Suppressor macrophage treated with lipopolysaccharide for 1 hour (primary cell): ENCODE measurements at regions not wholly inside any gene's neighbourhood (a gene's known extent, or its start where the extent isn't known, plus 50 kb on each side); places are given as distances from the start of the nearest gene placed in this dataset.

ENCODE experiments used
- DNase-seq, 3 donors: peaks; one replicate each; pipeline ENCODE4 v3.0.0-alpha.2; 2020 to 2022

- DNase-seq: no peak
Measured at GRCh38 chr18:62442391-62442790, 80.4 kb upstream of the ZCCHC2 start.

DNA sequence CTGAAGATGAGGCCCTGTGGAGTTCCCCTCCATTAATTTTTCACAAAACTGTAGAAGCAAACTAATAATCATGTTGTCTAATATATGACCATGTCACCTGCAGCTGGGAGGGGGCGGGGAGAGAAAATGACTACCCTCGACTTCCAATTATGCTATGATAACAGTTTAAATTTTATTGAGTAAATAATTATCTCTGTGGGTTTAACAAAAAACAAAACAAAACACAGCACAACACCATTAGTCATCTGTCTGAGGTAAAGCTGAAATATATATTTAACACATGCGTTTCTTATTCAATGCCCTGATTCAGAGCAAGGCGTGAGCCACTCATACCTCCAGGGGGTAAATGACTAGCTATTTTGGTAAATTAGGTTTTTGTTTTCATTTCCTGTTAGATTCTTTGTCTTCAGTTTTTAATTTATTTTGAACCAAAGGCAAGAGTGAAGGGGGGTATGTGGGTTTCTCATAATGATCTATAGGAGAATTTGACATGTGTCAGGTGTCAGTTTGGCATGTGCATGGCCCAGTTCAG is 77.4 kb upstream of the ZCCHC2 start:
- peak in 1 of 3 donors; percentile 32 for DNase-seq

GRCh38 chr18:62446511-62446910 is 76.3 kb upstream of the ZCCHC2 start:
- no peak for DNase-seq

GRCh38 chr18:62447652-62448051 is 75.2 kb upstream of the ZCCHC2 start:
- DNase-seq: no peak

GRCh38 chr18:62448426-62448825 is 74.4 kb upstream of the ZCCHC2 start:
- DNase-seq: no peak

DNA sequence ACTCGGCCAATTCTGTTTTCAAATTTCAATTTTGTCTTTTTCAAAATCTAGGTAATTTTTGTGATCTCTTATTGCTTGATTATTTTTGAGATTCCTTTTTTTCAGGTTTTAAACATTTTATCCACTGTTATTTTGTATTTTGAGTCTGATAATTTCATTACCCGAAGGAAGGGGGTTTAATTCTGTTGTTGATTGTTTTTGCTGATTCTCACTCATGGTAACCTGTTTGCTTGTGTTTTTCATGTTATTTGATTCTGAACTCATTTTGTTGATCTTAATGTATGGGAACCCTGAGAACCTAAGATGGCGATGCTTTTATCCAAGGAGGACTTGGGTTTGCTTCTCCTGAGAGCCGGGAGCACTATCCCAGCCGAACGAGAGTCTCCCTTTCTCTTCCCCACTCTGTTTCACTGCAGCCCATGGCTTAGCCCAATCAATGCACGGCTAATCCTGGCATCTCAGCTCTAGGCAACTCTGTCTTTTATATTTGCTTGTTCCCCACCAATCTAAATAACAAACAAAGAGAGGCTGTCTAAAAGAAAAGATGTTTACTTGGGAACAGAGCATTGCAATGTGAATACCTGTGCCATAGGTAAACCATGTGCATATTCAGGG is 73.2 kb upstream of the ZCCHC2 start:
- DNase-seq: no peak

- no peak for DNase-seq
Measured at GRCh38 chr18:62450175-62450545, 72.7 kb upstream of the ZCCHC2 start.

GRCh38 chr18:62450546-62451410 is 72.0 kb upstream of the ZCCHC2 start:
- DNase-seq: peak; percentile 90 to 95 (median 93)

DNA sequence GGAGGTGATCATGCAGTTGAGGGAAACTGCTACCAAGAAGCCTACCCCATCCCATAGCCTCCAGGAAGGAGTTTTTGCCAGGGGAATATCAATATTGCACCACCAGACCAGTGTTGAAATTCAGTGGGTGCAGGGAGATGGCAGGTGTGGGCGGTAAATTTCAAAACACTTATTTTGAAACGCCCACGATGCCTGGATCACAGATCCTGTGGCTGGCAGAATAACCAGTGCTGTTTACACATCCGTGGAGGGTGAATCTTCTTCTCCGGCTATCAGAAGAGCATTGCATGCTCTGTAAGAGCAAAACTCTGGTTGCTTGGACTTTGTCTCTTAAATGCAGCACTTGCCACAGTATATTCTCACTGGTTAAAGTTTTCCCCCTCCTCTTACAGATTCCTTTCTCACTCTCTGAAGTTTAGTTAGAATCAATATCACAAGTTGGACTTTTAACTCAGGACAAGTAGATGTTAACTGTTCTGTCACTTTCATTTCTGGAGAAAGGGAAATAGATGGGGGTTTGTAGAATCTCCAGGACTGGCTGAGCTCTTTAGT is 70.5 kb upstream of the ZCCHC2 start:
- DNase-seq: peak; percentile 93 to 97 (median 97)

DNA sequence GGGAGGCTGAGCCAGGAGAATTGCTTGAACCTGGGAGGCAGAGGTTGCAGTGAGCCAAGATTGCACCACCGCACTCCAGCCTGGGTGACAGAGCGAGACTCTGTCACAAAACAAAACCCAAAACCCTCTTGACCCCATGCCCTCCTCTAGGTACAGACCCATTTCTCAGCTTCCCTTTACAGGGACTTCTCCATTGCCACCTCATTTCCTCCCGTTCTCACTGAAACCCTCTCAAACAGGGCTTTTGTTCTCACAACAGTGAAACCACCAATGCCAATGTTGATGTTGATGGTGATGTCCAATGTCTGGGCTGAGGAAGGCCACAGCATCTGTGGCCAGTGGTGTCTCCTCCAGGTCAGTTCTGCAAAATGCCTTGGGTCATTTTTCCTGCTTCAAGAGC is 69.0 kb upstream of the ZCCHC2 start:
- peak; percentile 30 to 47 (median 36) for DNase-seq

DNA sequence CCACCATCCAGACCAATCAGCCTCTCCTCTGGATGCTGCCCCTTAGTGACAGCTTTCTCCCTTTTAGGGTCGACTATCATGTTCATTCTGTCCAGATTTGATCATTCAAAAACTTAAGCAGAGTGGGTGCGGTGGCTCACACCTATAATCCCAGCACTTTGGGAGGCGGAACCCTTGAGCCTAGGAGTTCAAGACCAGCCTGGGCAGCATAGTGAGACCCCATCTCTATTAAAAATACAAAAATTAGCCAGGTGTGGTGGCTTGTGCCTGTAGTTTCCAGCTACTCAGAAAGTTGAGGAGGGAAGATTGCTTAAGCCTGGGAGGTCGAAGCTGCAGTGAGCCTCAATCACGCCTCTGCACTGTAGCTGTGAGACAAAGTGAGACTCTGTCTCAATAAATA is 68.3 kb upstream of the ZCCHC2 start:
- no peak for DNase-seq

DNA sequence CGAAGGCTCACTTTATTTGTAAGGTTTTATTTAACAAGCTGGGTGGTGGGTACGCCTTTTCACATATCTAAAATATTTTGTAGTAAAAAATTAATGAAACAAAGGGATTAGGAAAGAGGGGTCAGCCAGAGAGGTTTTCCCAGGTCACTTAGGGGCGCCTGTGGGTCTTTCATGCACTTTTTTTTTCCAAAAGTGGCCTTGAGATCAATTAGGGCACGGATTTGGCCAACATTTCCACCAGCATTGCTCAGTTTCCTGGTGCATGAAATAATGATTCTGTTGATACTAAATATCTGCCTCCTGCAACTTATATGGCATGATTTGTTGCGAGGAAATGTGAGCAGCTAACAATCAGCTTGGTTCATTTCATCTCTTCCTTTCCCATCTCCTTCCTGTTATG is 67.6 kb upstream of the ZCCHC2 start:
- no peak for DNase-seq

- DNase-seq: no peak
Measured at GRCh38 chr18:62457877-62458276, 64.9 kb upstream of the ZCCHC2 start.

GRCh38 chr18:62458346-62458745 is 64.5 kb upstream of the ZCCHC2 start:
- DNase-seq: no peak

DNA sequence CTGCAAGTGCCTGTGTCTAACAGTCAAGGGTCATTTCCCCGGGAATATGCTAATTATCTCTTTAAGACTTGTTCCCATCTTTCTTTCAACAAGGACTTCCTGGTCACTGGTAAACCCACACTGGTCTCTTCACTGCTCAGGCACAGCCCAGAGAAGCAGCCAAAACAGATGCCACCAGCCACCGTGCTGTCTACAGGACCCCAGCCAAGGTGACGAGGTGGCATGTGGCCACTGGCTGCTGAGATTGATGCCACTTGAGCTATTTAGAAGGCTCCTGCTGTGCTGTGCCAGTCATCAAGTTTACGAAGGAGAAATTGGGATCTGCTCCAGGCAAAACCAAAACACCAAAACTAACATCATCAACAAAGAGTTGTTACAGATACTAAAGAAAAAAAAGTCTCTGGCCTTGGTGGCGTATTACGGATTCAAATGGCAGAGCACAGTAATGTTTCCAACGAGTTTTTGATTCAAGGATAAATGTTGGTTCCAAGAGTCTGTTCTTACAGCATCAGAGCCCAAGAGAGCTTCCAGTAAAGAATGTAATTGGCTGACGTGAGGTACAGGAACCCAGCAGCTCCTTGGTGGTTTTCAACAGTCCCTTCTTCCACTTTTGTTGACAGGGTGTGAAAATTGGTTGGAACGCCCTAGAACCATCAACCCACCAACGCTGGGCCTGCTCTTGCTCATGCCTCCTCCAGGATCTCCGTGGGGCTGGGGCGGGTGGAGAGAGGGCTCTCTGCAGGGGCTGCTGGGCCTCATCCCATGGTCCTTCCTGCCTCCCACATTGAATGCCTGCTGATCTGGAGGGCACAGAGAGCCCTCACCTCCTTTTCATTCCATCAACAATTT is 63.7 kb upstream of the ZCCHC2 start:
- DNase-seq: no peak

GRCh38 chr18:62460851-62461300 is 61.9 kb upstream of the ZCCHC2 start:
- DNase-seq: peak; percentile 76 to 80 (median 79)

- DNase-seq: no peak
Measured at GRCh38 chr18:62461591-62461990, 61.2 kb upstream of the ZCCHC2 start.

GRCh38 chr18:62464266-62464665 is 58.6 kb upstream of the ZCCHC2 start:
- peak; percentile 24 to 42 (median 32) for DNase-seq

DNA sequence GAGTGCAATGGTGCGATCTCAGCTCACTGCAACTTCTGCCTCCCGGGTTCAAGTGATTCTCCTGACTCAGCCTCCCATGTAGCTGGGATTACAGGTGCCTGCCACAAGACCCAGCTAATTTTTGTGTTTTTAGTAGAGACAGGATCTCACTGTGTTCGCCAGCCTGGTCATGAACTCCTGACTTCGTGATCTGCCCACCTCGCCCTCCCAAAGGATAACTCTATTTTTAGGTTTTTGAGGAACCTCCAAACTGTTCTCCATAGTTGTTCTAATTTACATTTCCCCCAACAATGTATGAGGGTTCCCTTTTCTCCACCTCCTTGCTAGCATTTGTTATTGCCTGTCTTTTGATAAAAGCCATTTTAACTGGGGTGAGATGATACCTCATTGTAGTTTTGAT is 53.7 kb upstream of the ZCCHC2 start:
- peak in 1 of 3 donors; percentile 51 for DNase-seq
